GM19328 (cell line): ENCODE measurements at regions not wholly inside any gene's neighbourhood (a gene's known extent, or its start where the extent isn't known, plus 50 kb on each side); places are given as distances from the start of the nearest gene placed in this dataset.
A peak's percentile ranks its signal among the peaks of the same experiment; 100 is the strongest.
"Not testable (repeated sequence)": the region's sequence is repeated elsewhere in the genome, so short reads cannot be mapped to it uniquely, and the experiment has no call there.

Experiments
- ATAC-seq: cut with Tn5 transposase; IDR thresholded peaks from one replicate; pipeline ENCODE4 v1.9.1; 2021; ENCODE audit warnings: mild to moderate bottlenecking, moderate library complexity; ENCODE audit not compliant: unreplicated experiment

DNA sequence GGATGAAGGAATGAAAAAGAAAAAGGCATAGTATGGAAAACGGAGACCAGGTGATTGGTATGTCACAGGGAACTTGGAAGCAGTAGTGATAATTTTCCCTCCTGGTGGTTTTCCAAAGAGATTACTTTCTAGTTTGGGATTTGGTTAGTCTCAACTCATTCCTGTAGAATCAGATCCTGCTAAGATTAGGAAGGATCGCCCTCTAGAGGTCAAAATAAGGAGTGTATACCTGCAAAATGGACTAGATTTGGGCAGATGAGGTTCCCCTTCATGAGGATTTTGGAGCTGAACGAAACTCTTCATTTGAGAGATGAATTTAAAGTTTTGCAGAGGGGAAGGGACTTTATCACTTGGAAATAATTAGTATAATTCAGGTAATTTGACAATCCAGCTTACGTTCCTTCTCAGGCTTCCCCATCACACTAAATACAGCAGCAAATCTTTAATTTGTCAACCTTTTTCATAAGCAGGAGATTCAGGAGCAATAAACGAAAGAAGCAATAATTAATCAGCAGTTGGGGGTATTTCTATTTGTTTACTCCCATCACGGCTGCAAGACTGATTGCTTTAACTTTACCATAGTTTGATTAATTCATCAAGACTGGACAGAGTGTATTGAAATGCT lies 65.2 kb downstream of the CCDC195 start:
- no peak for ATAC-seq

DNA sequence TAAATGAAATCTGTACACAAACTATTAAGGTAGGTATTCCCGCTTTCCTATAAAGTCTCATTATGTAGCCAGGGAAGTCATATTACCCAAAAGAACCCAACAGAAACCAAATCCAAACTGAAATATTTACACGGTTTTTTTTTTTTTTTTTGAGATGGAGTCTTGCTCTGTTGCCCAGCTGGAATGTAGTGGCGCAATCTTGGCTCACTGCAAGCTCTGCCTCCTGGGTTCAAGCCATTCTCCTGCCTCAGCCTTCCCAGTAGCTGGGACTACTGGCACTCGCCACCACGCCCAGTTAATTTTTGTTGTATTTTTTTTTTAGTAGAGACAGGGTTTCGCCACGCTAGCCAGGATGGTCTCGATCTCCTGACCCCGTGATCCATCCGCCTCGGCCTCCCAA lies 62.5 kb upstream of the CUL3 start:
- ATAC-seq, result not testable (repeated sequence)

GRCh38 chr2:224646242-224646846 lies 61.2 kb upstream of the CUL3 start:
- ATAC-seq, result peak; percentile 50

- ATAC-seq, result no peak
These were observed 60.6 kb upstream of the CUL3 start for GRCh38 chr2:224645722-224646121.

- ATAC-seq, result no peak
These were observed 55.5 kb upstream of the CUL3 start for GRCh38 chr2:224640679-224641078.

- ATAC-seq, result peak; percentile 95
These were observed 53.2 kb upstream of the CUL3 start for GRCh38 chr2:224638301-224638823.
